RWPE2 (cell line): ENCODE measurements at regions not wholly inside any gene's neighbourhood (a gene's known extent, or its start where the extent isn't known, plus 50 kb on each side); places are given as distances from the start of the nearest gene placed in this dataset.

ENCODE experiments used
- ATAC-seq: fragments of 200-7000 bp; cut with Tn5 transposase; 3 replicates; pipeline ENCODE4 v1.9.1; 2021; ENCODE audit warnings: low read depth
- DNase-seq: peaks from one replicate; pipeline ENCODE4 v3.0.0-alpha.2; 2020; ENCODE audit warnings: low spot score
- H3K27ac ChIP-seq: fragments of 450-650 bp; 2 replicates; pipeline ENCODE4 v1.5.1; 2017; ENCODE audit warnings: mild to moderate bottlenecking; ENCODE audit not compliant: poor library complexity, severe bottlenecking
- H3K27me3 ChIP-seq: fragments of 250-450 bp; sonication (Bioruptor Pico); 2 replicates; pipeline ENCODE4 v1.5.1; 2021; ENCODE audit warnings: mild to moderate bottlenecking, moderate library complexity; ENCODE audit not compliant: insufficient read depth, poor library complexity, severe bottlenecking
- H3K36me3 ChIP-seq: fragments of 250-450 bp; sonication (Bioruptor Pico); 2 replicates; pipeline ENCODE4 v1.5.1; 2020; ENCODE audit warnings: low read depth, mild to moderate bottlenecking, moderate library complexity
- H3K4me1 ChIP-seq: fragments of 250-450 bp; sonication (Bioruptor Pico); 2 replicates; pipeline ENCODE4 v1.5.1; 2021; ENCODE audit warnings: mild to moderate bottlenecking, moderate library complexity; ENCODE audit not compliant: insufficient read depth, poor library complexity, severe bottlenecking
- H3K4me3 ChIP-seq: fragments of 250-450 bp; sonication (Bioruptor Pico); 2 replicates; pipeline ENCODE4 v1.5.1; 2021; ENCODE audit warnings: mild to moderate bottlenecking, moderate library complexity; ENCODE audit not compliant: severe bottlenecking
- H3K9me3 ChIP-seq: fragments of 250-450 bp; sonication (Bioruptor Pico); 2 replicates; pipeline ENCODE4 v1.5.1; 2021; ENCODE audit warnings: mild to moderate bottlenecking, moderate library complexity; ENCODE audit not compliant: severe bottlenecking
- TF ChIP-seq, protein P1 (sequence below): fragments of 450-650 bp; IDR thresholded peaks from one replicate; pipeline ENCODE4 v1.5.1; 2017; ENCODE audit warnings: mild to moderate bottlenecking, moderate library complexity; ENCODE audit not compliant: poor library complexity, severe bottlenecking

DNA sequence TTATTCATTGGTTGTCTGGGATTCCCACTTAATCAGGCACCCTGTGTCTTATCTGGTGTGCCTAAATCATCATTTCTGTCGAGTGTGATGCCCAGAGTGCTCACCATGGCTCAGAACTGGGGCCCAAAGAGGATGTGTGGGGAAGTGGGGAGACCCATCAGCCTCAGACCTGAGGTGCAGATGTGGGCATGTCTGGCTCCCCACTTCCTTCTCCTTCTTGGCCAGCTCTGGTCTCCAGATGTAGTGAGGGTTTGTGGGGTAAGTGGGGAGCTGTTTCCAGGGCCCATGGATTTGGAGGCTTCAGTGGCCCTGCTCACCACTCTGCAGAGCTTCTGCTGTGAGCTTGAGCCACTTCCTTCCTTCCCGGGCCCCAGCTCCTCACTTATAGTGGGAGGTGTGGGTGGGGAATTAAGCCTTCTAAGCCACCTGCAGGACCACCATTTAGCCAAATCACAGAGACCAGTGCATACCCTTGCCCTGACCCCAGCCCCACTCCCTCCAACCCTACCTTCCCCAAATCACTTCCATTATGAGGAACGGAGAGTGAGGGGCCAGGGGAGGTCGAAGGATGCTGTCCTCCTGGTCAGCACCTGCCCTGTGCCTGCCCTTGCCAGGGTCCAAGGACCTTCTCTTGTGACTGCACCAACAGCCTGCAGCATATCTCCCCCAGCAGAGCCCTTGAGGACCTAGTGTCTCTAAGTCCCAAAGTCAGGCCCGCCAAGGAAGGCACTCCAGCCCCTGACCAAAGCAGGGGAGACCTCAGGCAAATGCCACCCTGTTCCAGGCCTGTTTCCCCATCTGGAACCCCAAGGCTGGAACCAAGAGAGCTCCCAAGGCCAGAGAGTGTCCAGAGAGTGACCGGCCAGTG lies 278.2 kb upstream of the RTL1 start:
- no peak overlapping the region for H3K27ac ChIP-seq
- TF ChIP-seq, protein P1, sequence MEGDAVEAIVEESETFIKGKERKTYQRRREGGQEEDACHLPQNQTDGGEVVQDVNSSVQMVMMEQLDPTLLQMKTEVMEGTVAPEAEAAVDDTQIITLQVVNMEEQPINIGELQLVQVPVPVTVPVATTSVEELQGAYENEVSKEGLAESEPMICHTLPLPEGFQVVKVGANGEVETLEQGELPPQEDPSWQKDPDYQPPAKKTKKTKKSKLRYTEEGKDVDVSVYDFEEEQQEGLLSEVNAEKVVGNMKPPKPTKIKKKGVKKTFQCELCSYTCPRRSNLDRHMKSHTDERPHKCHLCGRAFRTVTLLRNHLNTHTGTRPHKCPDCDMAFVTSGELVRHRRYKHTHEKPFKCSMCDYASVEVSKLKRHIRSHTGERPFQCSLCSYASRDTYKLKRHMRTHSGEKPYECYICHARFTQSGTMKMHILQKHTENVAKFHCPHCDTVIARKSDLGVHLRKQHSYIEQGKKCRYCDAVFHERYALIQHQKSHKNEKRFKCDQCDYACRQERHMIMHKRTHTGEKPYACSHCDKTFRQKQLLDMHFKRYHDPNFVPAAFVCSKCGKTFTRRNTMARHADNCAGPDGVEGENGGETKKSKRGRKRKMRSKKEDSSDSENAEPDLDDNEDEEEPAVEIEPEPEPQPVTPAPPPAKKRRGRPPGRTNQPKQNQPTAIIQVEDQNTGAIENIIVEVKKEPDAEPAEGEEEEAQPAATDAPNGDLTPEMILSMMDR, result no peak
- H3K36me3 ChIP-seq, result no peaks in the 10 kb centered on the region
- H3K27me3 ChIP-seq, result peaks cover 9% of the 10 kb centered on the region
- H3K9me3 ChIP-seq, result no peaks in the 10 kb centered on the region
- ATAC-seq (no peak), DNase-seq (peak; percentile 51)
- no peak overlapping the region for H3K4me3 ChIP-seq
- no peaks in the 10 kb centered on the region for H3K4me1 ChIP-seq

DNA sequence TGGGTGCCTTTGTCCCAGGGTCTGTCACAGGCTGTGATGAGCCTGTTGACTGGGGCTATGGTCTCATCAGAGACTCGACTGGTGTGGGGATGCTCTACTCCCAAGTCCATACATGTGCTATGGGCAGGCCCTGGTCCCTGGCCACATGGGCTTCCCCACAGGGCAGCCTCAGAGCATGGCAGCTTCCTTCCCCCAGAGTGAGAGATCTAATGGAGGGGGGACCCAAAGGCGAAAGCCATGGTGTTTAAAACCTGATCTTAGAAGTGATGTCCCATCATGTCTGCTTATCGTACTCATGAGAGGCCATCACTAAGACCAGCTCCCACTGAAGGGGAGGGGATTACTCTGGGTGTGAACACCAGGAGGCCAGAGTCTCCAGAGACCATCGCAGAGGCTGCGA lies 279.0 kb upstream of the RTL1 start:
- H3K27me3 ChIP-seq, result peaks cover 9% of the 10 kb centered on the region
- H3K9me3 ChIP-seq, result no peaks in the 10 kb centered on the region
- DNase-seq (peak; percentile 22), ATAC-seq (no peak)
- TF ChIP-seq, protein P1, result no peak
- H3K27ac ChIP-seq, result no peak overlapping the region
- no peak overlapping the region for H3K4me3 ChIP-seq
- H3K36me3 ChIP-seq, result no peaks in the 10 kb centered on the region
- no peaks in the 10 kb centered on the region for H3K4me1 ChIP-seq

DNA sequence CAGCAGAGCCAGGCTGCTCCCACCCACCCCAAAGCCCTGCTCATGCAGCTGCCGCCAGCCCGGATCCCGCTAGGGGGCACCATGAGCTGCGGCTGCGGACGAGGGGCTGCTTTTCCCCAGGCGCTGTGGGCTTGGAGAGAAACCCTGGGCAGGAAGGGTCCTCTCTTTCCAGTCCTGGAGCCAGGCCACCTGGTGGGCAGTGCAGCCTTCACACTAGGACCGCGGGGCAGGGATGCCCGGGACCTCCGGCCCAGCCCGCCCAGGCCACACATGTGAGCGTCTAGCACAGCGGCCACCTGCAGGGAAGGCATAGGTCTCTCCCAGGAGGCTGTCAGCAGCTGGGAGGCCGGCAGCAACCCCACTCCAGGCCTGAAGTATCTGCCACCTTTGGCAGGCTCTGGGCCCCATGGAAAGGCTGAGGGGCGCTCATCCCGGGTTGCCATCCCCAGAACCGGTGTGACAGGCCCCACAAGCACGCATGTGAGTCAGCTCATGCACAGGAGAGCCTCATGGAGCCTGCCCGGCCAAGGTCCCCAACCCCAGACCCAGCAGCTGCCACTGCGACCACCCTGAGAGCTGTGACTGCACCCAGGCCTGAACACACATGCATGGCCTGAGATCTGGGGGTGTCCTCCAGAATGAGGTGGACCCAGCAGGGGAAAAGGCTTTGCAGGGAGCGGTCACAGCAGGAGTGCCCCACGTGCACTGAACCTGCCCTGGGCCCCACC lies 280.0 kb upstream of the RTL1 start:
- no peak for ATAC-seq
- Histone ChIP-seq H3K4me3 (no peak overlapping the region), H3K27me3 (peaks cover 12% of the 10 kb centered on the region), H3K27ac (no peak overlapping the region), H3K4me1 (no peaks in the 10 kb centered on the region), H3K9me3 (no peaks in the 10 kb centered on the region), H3K36me3 (no peaks in the 10 kb centered on the region)
- TF ChIP-seq, protein P1, result no peak
- peak; percentile 54 for DNase-seq

DNA sequence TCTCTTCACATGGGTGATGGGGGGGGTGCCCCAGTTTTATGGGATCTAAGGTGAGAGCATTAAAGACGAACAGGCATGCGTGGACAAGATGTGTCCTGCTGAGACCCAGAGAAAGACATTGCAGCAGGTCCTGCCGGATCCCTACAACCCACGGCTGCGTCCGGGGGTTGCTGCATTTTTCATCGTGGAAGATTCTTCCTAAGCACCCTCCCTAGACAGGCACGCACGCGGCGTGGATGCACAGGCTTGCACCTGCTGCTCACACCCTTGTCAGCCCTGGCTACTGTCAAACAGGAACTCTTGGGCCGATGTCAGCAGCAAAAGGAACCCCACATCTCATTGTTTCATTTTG lies 280.6 kb upstream of the RTL1 start:
- Histone ChIP-seq H3K27ac (no peak overlapping the region), H3K36me3 (no peaks in the 10 kb centered on the region), H3K4me3 (no peak overlapping the region), H3K27me3 (peaks cover 16% of the 10 kb centered on the region), H3K9me3 (no peaks in the 10 kb centered on the region), H3K4me1 (no peaks in the 10 kb centered on the region)
- ATAC-seq (no peak), DNase-seq (peak; percentile 19)
- TF ChIP-seq, protein P1, result no peak
